GM19240 (cell line): ENCODE measurements at regions not wholly inside any gene's neighbourhood (a gene's known extent, or its start where the extent isn't known, plus 50 kb on each side); places are given as distances from the start of the nearest gene placed in this dataset.
"Not testable (repeated sequence)": the region's sequence is repeated elsewhere in the genome, so short reads cannot be mapped to it uniquely, and the experiment has no call there.

Source experiments
- DNase-seq: peaks from one replicate; pipeline ENCODE4 v3.0.0; 2011; ENCODE audit warnings: low spot score; ENCODE audit not compliant: insufficient read length

GRCh38 chr10:10055656-10056442 is 961.8 kb upstream of the CELF2 start:
- no peak for DNase-seq

DNA sequence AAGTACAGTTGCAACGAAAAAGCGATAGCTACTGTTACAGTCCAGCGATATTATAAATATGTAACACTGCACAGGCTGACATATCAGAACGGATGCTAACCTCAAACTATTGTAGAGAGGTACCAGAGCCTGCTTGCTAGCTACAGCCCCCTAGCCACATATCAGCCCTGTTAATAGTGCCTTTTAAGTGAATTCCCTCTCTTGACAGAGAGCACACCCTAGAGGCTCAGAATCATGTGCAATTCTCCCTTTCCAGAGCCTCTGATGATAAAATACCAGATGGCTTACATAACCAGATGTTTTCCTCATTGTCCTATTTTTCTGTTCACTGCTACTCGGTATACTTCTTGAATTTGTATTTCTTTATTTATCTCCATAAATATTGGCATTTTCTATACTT is 960.7 kb upstream of the CELF2 start:
- no peak for DNase-seq

GRCh38 chr10:10067644-10068043 is 950.0 kb upstream of the CELF2 start:
- DNase-seq: no peak

GRCh38 chr10:10074847-10075246 is 942.8 kb upstream of the CELF2 start:
- DNase-seq: not testable (repeated sequence)

DNA sequence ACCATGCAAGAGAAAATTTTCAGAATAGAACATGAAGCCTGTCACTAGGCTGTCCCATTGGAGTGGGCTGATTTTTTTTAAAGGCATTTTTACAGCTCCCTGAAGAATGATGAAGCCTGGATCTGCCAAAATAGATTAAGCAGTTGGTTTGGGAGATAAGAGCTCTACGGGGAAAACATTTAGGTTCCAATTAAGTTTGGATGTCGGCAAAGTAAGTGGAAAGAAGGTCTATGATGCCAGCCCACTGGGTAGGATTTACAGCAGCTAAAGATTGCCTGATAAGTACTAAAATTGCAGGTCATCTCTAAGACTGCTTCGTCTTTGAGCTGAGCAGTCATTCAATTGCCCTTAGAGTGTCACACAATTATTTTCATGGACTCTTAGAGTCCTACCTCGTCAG is 939.2 kb upstream of the CELF2 start:
- DNase-seq: no peak

GRCh38 chr10:10092581-10092980 is 925.1 kb upstream of the CELF2 start:
- no peak for DNase-seq

- DNase-seq: no peak
Measured at GRCh38 chr10:10093021-10093420, 924.7 kb upstream of the CELF2 start.

DNA sequence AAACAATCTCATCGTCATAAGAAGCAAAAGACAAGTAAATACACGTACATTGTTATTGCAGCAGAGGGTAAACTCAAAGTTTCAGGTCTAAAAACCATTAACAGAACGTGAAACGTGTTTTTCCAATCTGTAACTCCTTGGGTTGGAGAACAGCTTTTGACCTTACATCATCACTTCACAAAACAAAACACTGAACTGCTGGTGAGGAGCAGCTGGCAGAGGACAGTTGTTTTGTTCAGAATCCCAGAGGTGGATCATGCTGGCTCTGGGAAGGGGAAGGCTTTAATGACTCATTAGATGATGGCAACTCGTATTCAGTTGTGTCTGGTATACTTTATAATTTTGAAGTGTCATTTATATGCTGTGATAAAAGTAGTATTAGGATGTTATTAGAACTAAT is 923.0 kb upstream of the CELF2 start:
- no peak for DNase-seq

DNA sequence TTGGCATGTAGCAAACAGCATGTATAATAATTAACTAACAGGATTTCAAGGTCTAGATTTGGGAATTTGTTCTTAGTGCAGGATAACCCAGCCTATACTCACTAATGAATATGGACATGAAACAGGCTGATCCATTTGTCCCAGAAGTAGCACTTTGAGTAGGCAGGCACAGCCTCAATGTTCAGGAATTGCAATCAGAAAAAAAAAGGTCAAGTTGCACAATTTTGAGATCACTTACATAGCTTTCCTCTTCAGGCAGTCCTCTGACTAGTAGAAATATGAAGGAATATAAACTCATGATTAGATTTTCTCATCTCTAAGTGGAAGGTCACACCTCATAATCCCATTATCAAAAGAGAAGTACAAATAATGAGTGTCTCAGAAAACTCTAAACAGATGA is 921.4 kb upstream of the CELF2 start:
- no peak for DNase-seq

GRCh38 chr10:10096898-10097297 is 920.8 kb upstream of the CELF2 start:
- no peak for DNase-seq

- DNase-seq: no peak
Measured at GRCh38 chr10:10101106-10101505, 916.6 kb upstream of the CELF2 start.

GRCh38 chr10:10110844-10111490 is 906.7 kb upstream of the CELF2 start:
- DNase-seq: no peak

- DNase-seq: no peak
Measured at GRCh38 chr10:10118131-10118530, 899.5 kb upstream of the CELF2 start.

DNA sequence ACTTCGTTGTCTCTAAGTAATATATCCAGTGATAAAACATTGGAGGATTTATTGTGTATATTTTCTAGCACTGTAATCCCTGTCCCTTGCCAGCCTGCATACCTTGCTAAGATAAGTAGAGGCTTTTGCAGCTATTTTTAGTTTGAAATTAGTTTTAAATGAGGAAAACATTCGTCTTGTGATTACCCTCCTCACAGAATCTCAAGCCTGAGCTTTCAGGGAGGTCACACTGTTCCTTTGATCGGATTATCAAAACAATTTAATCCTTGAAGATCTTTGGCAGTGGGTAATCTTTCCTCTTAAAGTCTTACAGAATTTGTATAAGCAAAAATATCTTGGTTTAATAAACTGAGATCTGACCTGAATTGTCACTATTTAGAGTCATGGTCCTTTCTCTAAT is 897.0 kb upstream of the CELF2 start:
- DNase-seq: no peak

- DNase-seq: no peak
Measured at GRCh38 chr10:10125676-10126075, 892.0 kb upstream of the CELF2 start.

DNA sequence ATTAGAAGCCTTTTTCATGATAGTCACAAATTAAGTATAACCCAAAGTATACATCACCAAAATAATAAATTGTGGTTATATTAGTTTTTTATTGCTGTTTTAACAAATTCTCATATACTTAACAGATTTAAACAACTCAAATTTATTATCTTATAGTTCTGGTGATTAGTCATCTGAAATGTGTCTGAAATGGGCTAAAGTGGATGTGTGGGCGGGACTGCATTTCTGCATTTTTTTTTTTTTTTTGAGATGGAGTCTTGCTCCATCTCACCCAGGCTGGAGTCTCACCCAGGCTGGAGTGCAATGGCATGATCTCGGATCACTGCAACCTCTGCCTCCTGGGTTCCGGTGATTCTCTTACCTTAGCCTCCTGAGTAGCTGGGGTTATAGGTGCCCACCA is 891.5 kb upstream of the CELF2 start:
- DNase-seq: no peak

DNA sequence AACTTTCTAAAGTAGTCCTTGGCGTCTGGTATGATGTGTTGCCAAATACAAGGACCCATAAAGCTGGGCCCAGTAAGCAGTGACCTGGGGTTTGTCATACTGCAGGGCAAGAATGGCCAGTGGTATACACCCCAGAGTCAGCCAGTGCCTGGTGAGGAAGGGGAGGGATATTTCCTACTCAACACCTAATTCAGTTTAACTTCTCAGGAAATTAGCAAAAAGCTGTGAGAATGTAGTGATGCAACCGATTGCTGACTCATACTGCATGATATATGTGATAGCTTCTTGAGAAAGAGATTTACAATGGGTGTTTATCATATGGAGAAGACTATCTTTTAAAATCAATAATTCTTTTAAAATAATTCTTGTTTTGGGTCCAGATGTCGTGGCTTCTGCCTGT is 889.3 kb upstream of the CELF2 start:
- no peak for DNase-seq

DNA sequence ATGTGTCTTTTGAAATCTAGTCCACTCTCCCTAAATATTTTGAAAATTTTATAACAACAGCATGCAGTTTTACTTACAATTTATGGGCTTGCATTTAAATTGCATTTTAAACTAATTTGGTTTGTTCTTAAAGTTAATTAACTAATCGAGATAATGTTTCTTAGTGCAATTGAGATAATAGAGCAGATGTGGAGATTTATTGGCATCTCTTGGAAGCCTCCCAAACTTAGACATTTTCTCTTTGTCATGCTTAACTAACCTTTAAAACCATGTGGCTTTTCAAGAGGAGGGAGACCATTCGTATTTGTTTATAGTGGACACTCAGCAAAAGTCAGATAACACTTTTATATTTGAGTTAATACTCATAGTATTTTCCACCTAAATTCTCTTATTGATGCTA is 887.0 kb upstream of the CELF2 start:
- DNase-seq: no peak

GRCh38 chr10:10132009-10132408 is 885.7 kb upstream of the CELF2 start:
- no peak for DNase-seq

DNA sequence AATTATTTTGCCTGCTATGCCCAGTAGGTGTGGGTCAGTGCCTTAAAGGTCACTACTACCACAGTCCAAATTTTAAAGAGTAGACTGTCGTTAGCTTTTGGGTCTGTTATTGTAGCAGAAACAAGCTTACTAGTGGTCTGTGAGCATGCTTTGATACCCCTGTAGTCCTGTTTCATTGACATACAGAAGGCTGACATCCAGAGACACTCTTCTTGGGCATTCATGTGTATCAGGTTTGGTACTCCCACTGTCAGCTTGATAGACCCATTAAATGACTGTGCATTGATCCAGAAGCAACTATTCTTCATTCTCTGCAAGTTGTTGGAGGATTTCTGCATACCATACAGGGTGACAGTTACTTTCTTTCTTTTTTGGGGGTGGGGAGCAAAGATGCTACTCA is 884.4 kb upstream of the CELF2 start:
- DNase-seq: no peak

DNA sequence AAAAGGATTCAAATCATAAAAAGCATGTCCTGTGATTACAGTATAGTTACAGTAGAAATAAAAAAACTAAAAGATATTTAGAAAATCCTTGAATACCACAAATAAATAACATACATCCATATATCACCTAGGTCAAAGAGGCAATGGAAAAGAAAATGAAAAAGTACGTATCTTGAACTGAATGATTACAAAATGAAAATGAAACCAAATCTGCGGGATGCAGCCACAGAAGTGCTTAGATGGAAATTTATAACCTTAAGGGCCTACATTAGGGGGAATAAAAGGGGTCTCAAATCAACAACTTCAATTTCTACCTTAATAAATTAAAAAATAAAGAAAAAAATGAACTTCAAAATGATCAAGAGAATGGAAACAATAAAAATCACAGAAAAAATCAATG is 879.0 kb upstream of the CELF2 start:
- DNase-seq: no peak

DNA sequence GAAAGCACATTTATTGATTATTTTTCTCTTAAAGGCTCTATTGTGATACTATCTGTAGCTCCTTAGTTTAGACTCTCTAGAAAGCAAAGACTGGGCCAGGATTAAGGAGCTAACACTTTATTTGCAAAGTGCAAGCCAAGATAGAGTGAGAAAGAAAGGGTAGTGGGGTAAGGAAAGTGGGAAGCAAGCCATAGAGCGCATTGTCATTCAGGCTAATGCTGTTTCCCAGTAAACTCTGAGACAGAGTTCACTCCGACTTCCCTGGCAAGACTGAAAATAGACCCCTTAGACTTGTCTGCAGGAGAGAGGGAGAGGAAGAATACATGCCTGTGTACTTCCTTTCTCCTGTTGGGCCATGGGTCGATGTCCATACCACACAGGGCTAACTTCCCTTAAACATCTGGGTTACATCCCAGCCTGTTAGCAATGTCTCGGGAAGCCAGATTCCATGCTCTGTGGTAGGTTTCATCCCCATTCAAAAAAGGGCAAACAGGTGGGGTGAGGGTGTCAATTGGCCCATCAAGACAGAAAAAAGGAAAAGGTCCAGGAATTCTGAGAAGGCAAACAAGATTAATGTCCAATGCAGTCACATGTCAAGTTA is 875.8 kb upstream of the CELF2 start:
- DNase-seq: no peak

DNA sequence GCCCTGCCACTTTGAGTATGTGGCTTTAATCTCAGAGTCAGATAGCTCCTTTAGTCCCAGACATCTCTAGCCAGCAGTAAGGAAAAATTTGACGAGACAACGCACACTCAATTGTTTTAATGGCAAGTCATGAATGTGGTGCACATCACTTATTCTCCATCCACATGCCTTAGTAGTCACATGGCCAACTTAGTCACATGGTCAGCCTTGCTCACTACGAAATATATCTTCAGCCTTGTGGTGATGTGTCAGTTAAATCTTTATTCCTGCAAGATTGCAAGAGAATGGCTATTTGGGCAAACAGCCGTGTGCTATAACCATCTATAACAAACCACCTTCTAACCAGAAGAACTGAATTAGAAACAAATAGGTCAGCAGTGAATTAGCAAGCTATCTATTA is 871.1 kb upstream of the CELF2 start:
- DNase-seq: no peak
